Ureter (tissue), 1 donor: ENCODE measurements at regions not wholly inside any gene's neighbourhood (a gene's known extent, or its start where the extent isn't known, plus 50 kb on each side); places are given as distances from the start of the nearest gene placed in this dataset.

Source experiments
- DNase-seq: peaks from one replicate; pipeline ENCODE4 v3.0.0-alpha.2; 2020; ENCODE audit warnings: low spot score
- donor health status: DM: yes; HTN: yes; CAD: no.

GRCh38 chr11:96894587-96894986 is 504.8 kb downstream of the JRKL start:
- no peak for DNase-seq

DNA sequence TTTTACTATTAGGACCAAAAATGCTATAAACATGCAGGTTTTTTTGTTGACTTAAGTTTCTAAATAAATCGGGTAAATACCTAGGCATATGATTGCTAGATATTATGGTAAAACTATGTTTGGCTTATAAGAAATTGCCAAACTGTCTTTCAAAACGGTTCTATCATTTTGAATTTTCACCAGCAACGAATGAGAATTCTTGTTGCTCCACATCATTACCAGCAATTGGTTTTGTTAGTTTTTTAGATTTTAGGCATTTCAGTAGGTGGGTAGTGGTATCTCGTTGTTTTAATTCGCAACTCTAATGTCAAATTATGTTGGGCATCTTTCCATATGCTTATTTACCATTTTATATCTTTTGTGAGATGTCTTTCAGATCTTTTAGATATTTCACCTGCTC is 510.2 kb downstream of the JRKL start:
- DNase-seq = no peak

- DNase-seq = no peak
Observed at GRCh38 chr11:96905143-96905542, 515.3 kb downstream of the JRKL start.

GRCh38 chr11:96905663-96906062 is 515.9 kb downstream of the JRKL start:
- DNase-seq = no peak

DNA sequence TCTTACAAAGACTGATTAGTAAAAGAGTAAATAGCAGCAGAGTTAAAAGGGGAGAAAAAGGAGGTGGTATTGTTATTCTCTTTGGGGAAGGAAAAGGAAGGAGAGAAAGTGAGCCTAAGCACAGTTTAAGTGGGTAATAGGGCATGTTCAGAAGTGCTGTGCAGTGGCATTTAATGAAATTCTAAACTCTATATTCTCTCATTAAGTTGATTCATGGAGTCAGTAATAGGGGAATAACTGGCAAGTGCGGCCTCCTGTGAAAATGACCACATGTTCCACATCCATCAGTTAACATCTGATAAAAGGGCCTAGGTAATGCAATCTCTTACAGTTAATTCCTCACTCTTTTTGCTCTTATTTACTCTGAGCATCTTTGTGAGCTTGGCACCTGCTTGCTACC is 516.7 kb downstream of the JRKL start:
- DNase-seq = no peak

- DNase-seq = no peak
Observed at GRCh38 chr11:96925862-96926261, 536.0 kb downstream of the JRKL start.

- no peak for DNase-seq
Observed at GRCh38 chr11:96940227-96940626, 550.4 kb downstream of the JRKL start.

GRCh38 chr11:96942855-96943254 is 553.0 kb downstream of the JRKL start:
- DNase-seq = no peak

DNA sequence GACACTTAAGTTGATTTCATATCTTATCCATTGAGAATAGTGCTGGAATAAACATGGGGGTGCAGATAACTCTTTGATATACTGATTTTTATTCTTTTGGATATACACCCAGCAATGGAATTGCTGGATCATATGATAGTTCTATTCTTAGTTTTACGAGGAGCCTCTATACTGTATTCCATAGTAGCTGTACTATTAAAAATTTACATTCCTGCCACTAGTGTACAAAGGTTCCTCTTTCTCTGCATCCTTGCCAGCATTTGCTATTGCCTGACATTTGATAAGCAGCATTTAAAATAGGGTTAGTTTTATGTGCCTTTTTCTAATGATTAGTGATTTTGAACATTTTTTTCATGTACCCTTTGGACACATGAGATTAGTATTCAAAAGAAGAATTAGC is 554.2 kb downstream of the JRKL start:
- no peak for DNase-seq

DNA sequence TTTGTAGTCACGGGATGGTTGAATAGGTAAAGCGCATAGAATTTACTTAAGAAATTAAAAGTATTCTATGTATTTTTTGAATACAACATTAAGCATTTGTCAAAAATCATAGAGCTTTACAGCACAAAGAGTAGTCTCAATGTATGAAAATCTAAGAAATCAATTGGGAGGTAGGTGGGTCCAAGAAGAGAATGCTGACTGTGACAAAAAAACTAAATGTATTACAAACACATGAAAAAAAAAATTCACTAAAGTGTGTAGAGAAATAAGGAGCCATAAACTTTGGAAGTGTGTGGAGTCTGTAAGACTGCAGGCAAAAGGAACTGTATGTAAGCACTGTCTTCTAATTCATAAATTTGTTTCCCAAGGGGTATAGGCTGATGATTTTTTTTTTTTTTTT is 558.3 kb downstream of the JRKL start:
- no peak for DNase-seq

GRCh38 chr11:96949464-96949863 is 559.7 kb downstream of the JRKL start:
- no peak for DNase-seq

GRCh38 chr11:96954587-96955242 is 564.9 kb downstream of the JRKL start:
- no peak for DNase-seq

GRCh38 chr11:96960476-96960875 is 570.7 kb downstream of the JRKL start:
- DNase-seq = no peak

- no peak for DNase-seq
Observed at GRCh38 chr11:96960926-96961325, 571.1 kb downstream of the JRKL start.

- DNase-seq = no peak
Observed at GRCh38 chr11:96961931-96962330, 572.1 kb downstream of the JRKL start.

DNA sequence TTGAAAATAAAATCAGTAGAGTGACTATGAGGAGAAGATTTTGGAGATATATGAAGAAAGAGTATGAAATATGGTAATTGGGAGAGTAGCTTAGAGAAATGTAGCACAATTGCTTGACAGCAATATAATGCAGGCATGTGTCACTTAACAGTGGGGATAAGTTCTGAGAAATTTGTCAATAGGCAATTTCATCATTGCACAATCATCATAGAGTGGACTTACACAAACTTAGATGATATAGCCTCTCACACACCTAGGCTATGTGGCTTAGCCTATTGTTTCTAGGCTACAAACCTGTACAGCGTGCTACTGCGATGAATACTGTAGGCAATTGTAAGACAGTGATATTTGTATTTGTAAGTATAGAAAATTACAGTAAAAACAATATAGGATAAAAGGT is 573.6 kb downstream of the JRKL start:
- DNase-seq = no peak

DNA sequence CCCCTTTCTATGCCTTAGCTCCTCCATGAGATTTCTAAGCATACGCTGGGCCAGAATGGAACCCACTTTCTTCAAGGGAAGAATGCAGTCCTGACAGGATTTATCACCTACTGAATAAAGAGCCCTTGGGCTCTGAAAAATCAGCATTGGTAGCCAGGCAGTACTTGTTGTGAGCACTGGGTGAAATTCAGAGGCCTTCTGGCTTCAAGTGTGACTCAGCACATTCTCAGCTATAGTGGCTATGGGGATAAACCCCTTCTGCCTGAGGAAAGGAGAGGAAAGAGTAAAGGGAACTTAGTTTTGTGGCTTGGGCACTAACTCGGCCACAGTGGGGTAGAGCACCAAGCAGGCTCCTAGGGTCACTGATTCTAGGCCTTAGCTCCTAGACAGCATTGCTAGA is 574.8 kb downstream of the JRKL start:
- no peak for DNase-seq

DNA sequence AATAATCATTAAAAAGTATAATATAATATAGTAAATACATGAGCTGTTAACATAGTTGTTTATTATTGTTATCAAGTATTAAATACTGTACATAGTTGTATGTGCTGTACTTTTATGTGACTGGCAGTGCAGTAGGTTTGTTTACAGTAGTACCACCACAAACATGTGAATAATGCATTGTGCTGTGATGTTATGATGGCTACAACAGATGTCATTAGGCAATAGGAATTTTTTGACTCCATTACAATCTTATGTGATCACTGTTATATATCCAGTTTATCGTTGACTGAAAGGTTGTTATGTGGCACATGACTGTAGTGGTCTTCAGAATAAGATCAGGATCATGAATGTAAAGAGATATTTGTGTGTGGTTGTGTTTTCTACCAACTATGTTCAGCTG is 577.8 kb downstream of the JRKL start:
- DNase-seq = no peak

- no peak for DNase-seq
Observed at GRCh38 chr11:96969251-96969650, 579.4 kb downstream of the JRKL start.

DNA sequence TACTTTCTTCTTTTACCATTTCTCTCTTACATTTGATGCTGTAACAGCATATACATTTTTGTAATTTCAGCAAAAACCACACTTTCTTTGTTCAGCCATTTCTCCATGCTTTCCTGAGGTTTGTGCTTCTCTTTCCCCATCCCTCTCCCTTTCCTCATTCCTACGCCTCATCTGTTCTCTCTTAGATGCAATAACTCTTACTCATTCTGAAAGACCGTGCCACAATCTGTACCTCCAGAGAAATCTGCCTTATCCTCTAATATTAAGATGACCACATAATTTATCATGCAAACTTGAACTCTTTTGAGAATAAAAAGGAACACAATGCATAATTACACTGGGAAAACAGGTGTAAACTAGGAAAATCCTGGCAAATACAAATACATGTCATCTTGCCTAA is 588.9 kb downstream of the JRKL start:
- no peak for DNase-seq

- DNase-seq = no peak
Observed at GRCh38 chr11:96986516-96986915, 596.7 kb downstream of the JRKL start.

GRCh38 chr11:96990914-96991313 is 601.1 kb downstream of the JRKL start:
- DNase-seq = no peak

DNA sequence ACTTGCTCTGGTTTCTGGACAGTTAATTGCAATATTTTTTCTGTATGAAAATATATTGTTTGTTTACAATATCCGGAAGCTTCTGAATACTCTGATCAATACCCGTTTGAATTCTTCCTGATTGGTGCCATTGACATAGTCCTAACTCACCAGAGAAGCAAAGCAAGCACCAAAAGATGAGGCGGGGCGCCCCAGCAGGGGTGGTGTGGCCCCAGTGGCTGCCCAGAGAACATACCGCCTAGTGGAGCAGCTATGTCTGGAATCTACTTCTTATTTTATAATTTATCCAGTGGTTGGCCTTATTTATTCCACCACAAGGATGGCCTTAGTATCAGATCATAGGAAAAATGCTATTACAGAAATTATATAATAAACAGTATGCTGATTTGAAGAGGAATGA is 610.7 kb downstream of the JRKL start:
- no peak for DNase-seq

DNA sequence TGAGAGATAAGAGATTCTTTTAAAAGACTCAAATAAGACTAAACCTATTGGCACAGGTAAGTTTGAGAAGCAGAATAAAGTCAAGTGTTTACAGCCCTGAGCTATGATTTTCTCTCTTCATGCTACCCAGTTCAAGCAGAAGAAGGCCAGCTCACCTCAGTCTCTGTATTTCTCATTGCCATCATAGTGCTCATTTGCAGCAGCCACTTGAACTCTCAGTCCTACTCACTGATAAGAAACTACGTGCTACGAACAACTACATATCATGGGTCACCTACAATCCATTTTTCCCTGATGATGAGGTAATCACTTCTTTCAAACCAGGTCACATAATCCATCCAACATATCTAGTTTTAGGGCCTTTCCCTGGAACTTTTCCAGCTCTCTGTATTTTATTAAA is 617.5 kb downstream of the JRKL start:
- no peak for DNase-seq

GRCh38 chr11:97009613-97010012 is 619.8 kb downstream of the JRKL start:
- DNase-seq = no peak
